RWPE2 (cell line): ENCODE measurements at regions not wholly inside any gene's neighbourhood (a gene's known extent, or its start where the extent isn't known, plus 50 kb on each side); places are given as distances from the start of the nearest gene placed in this dataset.

Experiments
- ATAC-seq: fragments of 200-7000 bp; cut with Tn5 transposase; 3 replicates; pipeline ENCODE4 v1.9.1; 2021; ENCODE audit warnings: low read depth
- DNase-seq: peaks from one replicate; pipeline ENCODE4 v3.0.0-alpha.2; 2020; ENCODE audit warnings: low spot score
- H3K27ac ChIP-seq: fragments of 450-650 bp; 2 replicates; pipeline ENCODE4 v1.5.1; 2017; ENCODE audit warnings: mild to moderate bottlenecking; ENCODE audit not compliant: poor library complexity, severe bottlenecking
- H3K27me3 ChIP-seq: fragments of 250-450 bp; sonication (Bioruptor Pico); 2 replicates; pipeline ENCODE4 v1.5.1; 2021; ENCODE audit warnings: mild to moderate bottlenecking, moderate library complexity; ENCODE audit not compliant: insufficient read depth, poor library complexity, severe bottlenecking
- H3K36me3 ChIP-seq: fragments of 250-450 bp; sonication (Bioruptor Pico); 2 replicates; pipeline ENCODE4 v1.5.1; 2020; ENCODE audit warnings: low read depth, mild to moderate bottlenecking, moderate library complexity
- H3K4me1 ChIP-seq: fragments of 250-450 bp; sonication (Bioruptor Pico); 2 replicates; pipeline ENCODE4 v1.5.1; 2021; ENCODE audit warnings: mild to moderate bottlenecking, moderate library complexity; ENCODE audit not compliant: insufficient read depth, poor library complexity, severe bottlenecking
- H3K4me3 ChIP-seq: fragments of 250-450 bp; sonication (Bioruptor Pico); 2 replicates; pipeline ENCODE4 v1.5.1; 2021; ENCODE audit warnings: mild to moderate bottlenecking, moderate library complexity; ENCODE audit not compliant: severe bottlenecking
- H3K9me3 ChIP-seq: fragments of 250-450 bp; sonication (Bioruptor Pico); 2 replicates; pipeline ENCODE4 v1.5.1; 2021; ENCODE audit warnings: mild to moderate bottlenecking, moderate library complexity; ENCODE audit not compliant: severe bottlenecking
- TF ChIP-seq, protein P1 (sequence below): fragments of 450-650 bp; IDR thresholded peaks from one replicate; pipeline ENCODE4 v1.5.1; 2017; ENCODE audit warnings: mild to moderate bottlenecking, moderate library complexity; ENCODE audit not compliant: poor library complexity, severe bottlenecking

DNA sequence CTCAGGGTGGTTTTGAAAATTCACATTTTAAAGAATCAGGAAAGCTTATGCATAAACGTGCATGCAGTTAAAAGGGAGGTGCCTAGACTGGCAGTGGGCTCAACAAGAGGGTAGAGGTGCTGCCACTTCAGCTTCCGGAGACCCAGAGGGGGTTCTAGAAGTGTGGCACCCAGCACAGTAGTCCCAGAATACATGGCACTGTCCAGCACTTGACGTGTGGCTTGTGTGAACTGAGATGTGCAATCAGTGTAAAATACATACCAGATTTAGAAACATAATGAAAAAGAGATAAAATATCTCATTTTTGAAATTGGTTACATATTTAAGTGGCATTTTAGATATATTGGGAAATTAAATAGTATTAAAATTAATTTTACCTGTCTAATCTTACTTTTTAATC lies 89.3 kb downstream of the RIN2 start:
- H3K36me3 ChIP-seq, result no peaks in the 10 kb centered on the region
- no peak for DNase-seq
- TF ChIP-seq, protein P1, sequence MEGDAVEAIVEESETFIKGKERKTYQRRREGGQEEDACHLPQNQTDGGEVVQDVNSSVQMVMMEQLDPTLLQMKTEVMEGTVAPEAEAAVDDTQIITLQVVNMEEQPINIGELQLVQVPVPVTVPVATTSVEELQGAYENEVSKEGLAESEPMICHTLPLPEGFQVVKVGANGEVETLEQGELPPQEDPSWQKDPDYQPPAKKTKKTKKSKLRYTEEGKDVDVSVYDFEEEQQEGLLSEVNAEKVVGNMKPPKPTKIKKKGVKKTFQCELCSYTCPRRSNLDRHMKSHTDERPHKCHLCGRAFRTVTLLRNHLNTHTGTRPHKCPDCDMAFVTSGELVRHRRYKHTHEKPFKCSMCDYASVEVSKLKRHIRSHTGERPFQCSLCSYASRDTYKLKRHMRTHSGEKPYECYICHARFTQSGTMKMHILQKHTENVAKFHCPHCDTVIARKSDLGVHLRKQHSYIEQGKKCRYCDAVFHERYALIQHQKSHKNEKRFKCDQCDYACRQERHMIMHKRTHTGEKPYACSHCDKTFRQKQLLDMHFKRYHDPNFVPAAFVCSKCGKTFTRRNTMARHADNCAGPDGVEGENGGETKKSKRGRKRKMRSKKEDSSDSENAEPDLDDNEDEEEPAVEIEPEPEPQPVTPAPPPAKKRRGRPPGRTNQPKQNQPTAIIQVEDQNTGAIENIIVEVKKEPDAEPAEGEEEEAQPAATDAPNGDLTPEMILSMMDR, result no peak
- H3K4me3 ChIP-seq, result no peak overlapping the region
- no peak for ATAC-seq
- no peak overlapping the region for H3K27ac ChIP-seq
- H3K9me3 ChIP-seq, result no peaks in the 10 kb centered on the region
- no peaks in the 10 kb centered on the region for H3K27me3 ChIP-seq
- no peaks in the 10 kb centered on the region for H3K4me1 ChIP-seq

DNA sequence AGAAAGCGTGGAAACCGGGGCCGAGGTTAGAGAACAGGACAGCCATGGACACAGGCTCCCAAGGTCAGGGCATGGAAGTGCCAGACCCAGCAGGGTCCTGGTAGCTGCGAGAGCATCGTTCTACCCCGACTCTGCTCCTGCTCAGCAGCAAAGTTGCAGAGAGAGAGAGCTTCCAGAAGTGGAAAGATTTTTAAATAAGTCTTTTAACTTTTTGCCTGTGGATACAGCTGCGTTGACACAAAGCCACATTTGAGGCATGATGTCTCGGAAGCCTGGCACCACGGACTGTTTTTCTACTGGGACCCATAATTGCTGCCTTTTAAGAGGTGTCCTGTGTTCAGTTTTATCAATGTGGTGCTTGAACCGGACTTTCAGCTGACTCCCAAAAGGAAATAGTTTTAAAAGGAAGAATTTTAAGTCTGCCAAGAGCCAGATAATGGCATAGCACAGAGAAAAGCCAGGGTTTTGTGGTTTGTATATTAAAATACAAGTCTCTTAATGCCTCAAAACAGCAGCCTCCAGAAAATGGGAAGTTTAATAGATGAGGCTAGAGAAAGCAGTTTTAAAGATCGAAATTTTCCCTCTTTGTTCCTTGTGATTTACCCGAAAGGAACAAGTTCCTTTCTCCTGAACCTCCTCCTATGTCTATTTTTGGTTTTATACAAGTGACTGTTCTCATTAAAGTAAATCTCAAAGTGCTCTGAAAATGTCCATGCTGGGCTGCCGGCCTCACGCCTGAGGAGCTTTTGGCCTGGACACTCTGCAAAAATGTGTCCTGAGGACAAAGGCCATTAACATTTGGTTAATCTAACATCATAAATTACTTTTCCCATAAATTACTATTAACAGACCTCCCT lies 91.5 kb downstream of the RIN2 start:
- no peaks in the 10 kb centered on the region for H3K4me1 ChIP-seq
- H3K27ac ChIP-seq, result no peak overlapping the region
- ATAC-seq, result no peak; the same call in 2 of the 3 replicates
- TF ChIP-seq, protein P1, result no peak
- H3K4me3 ChIP-seq, result no peak overlapping the region
- no peaks in the 10 kb centered on the region for H3K36me3 ChIP-seq
- no peaks in the 10 kb centered on the region for H3K27me3 ChIP-seq
- H3K9me3 ChIP-seq, result no peaks in the 10 kb centered on the region
- DNase-seq, result no peak

DNA sequence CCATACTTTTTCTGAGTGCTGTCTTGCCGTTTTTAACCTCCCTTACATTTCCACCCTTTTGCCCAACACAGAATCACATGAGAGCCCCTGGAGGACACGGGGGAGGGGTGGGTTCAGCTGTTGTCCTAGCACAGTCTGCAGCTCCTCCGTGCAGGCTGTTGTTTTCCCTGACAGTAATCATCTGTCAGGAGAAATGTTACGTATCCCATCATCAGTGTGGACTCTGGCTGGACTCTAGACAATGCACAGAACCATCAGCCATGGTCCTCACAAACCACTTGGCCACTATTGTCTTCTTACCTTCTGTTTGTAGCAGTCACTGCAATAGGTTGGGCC lies 92.1 kb downstream of the RIN2 start:
- ATAC-seq (no peak), DNase-seq (no peak)
- H3K36me3 ChIP-seq, result no peaks in the 10 kb centered on the region
- H3K27ac ChIP-seq, result no peak overlapping the region
- no peaks in the 10 kb centered on the region for H3K4me1 ChIP-seq
- no peaks in the 10 kb centered on the region for H3K27me3 ChIP-seq
- no peak overlapping the region for H3K4me3 ChIP-seq
- TF ChIP-seq, protein P1, result no peak
- H3K9me3 ChIP-seq, result no peaks in the 10 kb centered on the region

DNA sequence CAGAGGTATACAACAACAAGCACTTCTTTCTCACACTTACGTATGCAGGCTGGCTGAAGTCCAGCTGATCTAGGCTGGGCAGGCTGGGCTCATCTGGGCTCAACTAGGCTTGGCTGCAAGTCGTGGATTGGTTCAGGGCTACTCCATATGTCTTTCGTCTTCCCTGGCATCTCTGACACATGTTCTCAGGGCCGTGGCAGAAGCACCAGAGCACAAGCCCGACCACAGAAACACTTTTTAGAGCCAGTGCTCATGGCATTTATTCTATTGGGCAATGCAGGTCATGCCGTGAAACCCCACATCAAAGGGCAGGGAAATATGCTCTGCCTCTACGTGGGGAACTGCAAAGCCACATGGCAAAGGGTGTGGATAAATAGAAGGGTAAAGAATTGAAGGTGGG lies 93.8 kb downstream of the RIN2 start:
- TF ChIP-seq, protein P1, result no peak
- Histone ChIP-seq H3K4me3 (no peak overlapping the region), H3K9me3 (no peaks in the 10 kb centered on the region), H3K27me3 (no peaks in the 10 kb centered on the region), H3K36me3 (no peaks in the 10 kb centered on the region), H3K4me1 (no peaks in the 10 kb centered on the region), H3K27ac (no peak overlapping the region)
- no peak for ATAC-seq
- DNase-seq, result no peak

DNA sequence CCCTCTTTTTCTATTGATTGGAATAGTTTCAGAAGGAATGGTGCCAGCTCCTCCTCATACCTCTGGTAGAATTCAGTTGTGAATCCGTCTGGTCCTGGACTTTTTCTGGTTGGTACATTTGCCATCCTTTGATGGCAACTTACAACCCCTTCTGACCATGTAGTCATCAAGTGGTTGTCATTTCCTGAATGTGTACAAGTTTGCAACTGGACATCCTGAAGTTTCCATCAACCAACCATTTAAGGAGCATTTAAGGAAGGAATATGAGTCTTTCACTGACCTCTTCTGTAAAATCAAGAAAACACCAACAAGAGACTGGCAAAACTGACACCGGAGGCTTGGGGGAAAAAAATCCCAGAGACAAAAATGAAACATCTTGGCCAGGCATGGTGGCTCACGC lies 97.4 kb downstream of the RIN2 start:
- no peaks in the 10 kb centered on the region for H3K9me3 ChIP-seq
- no peaks in the 10 kb centered on the region for H3K27me3 ChIP-seq
- DNase-seq, result no peak
- H3K36me3 ChIP-seq, result no peaks in the 10 kb centered on the region
- no peak overlapping the region for H3K27ac ChIP-seq
- TF ChIP-seq, protein P1, result no peak
- no peak for ATAC-seq
- no peak overlapping the region for H3K4me3 ChIP-seq
- no peaks in the 10 kb centered on the region for H3K4me1 ChIP-seq
